ENCODE measurements at regions not wholly inside any gene's neighbourhood (a gene's known extent, or its start where the extent isn't known, plus 50 kb on each side); places are given as distances from the start of the nearest gene placed in this dataset.
A peak's percentile ranks its signal among the peaks of the same experiment; 100 is the strongest.

DNA sequence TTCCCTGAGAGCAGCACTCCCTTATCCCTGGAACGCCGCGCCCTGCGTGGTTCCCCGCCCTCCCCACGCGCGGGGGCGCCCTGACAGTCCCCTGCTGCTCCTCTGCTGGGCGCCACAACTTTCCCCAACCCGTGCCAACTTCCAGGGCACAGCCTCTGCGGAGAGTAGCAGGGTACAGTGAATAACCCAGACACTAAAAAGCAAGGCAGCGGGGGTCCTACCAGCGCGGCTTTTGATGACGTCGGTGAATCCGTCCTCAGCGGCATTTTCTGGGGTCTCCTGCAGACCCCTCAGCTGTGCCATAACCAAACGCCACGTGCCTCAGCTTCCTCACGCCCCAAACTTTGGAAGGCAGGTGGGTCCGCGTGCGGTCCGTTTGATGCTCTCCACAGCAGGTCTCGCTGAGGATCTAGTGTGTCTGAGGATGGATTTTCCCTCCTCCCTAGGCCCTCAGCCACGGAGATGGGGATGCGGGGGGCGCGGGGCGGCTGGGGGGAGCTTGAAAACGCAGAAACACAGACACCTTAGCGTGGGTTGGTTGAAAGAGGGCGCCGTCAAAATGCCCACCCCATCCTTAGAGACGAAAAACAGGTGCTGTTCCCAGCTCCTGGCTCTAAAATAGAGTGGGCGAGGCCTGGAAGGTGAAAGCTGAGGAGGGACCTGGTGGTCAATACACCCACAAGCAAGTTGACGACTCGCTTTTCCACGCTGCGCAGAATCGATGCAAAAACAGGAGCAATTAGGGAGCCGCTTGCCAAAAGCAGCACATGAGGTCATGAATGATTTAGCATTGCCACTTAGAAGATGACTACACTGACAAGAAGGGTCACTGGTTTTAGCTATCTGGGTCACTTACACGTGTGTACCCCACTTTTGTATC lies 405.6 kb downstream of the FAM47A start:
- no peak for DNase-seq (ENCODE audit: low read depth)

DNA sequence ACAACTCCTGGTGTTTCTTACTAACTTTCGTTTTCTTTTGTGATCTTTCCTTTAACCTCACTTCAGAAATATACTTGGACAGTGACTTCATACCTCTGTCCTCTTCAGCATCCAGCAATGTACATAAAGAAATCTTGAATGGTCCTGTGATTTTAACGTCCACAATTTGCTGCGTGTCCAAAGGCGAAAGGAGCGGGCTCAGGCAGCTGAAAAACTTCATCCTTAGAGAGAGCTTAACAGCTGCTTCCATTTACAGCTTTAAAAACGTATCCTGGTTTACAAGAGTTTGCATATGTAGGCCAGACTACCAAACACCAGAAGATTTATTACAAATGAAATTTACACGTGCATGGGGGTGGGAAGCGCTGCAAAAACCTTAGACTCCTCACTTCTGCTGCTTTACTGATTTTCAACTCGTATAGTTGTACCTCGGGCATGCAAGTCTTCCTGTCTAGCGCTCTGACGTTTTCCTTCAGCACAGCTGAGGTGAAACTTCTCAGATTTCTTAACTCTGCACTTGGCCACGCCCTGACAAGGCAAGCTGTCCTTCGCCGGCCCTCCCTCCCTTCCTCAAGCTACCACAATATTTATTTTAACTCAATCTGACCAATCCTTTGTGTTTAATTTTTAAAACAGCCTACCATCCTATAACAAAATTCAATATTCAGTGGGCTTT lies 406.4 kb downstream of the FAM47A start:
- DNase-seq (ENCODE audit: low read depth), result peak; percentile 46

DNA sequence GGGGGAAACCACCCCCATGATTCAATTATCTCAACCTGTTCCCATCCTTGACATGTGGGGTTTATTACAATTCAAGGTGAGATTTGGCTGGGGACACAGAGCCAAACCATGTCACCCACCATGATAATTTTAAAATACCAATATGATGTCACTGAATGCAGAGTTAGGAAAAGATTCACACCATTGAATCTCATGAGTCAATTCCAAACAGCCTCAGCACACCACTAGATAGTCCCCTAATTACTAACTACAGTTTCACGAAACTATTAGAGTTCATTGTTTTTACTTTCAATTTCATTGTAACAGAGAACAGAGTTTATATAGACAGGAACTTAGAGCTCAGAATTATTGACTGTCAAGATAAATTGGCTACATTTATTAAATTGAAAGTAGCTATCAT lies 410.2 kb downstream of the FAM47A start:
- DNase-seq (ENCODE audit: low read depth), result no peak

- DNase-seq (ENCODE audit: low read depth), result no peak
Observed at GRCh38 chrX:33686105-33686504, 446.0 kb downstream of the FAM47A start.
